ENCODE measurements at regions not wholly inside any gene's neighbourhood (a gene's known extent, or its start where the extent isn't known, plus 50 kb on each side); places are given as distances from the start of the nearest gene placed in this dataset.

DNA sequence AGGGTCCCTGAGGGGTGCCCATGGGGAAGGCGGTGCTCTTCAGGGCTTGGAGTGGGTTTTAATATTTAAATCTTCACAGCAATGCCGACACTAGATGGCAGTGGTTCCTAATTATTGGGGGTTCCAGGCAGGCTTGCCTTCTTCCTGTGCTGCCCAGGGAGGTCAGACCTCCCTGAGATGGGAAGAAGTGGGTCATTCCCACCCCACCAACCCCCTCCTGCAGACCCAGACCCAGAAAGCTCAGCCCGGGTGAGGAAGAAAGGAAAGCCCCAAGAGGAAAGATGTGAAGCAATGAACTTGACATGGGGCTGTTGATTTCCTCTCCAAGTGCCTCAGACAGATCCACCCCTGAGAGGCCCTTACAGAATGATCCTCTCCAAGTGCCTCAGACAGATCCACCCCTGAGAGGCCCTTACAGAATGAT is 85.1 kb upstream of the LANCL2 start:
- ATAC-seq: peak; percentile 97
- Histone ChIP-seq H3K36me3 (ENCODE audit: insufficient read depth) (no peaks in the 10 kb centered on the region), H3F3A (replicated peaks; ENCODE audit: low read depth) (no peaks in the 10 kb centered on the region), H3K4me3 (no peak overlapping the region), H3K4me1 (ENCODE audit: insufficient read depth) (no peaks in the 10 kb centered on the region), H3K79me2 (replicated peaks; ENCODE audit: insufficient read depth) (no peaks in the 10 kb centered on the region), H3K9me2 (ENCODE audit: insufficient read depth) (no peaks in the 10 kb centered on the region), H3K27ac (ENCODE audit: low read depth) (no peak overlapping the region), H3K4me2 (no peak overlapping the region), H4K20me1 (replicated peaks; ENCODE audit: insufficient read depth) (no peaks in the 10 kb centered on the region), H2AFZ (peak overlapping the region; percentile 83), H3K27me3 (ENCODE audit: insufficient read depth) (no peaks in the 10 kb centered on the region)
- Mint-ChIP-seq H3K36me3 (ENCODE audit: low read depth) (no peaks in the 10 kb centered on the region), H3K27me3 (ENCODE audit: insufficient read depth, low read depth, poor library complexity) (peaks cover 11% of the 10 kb centered on the region), H3K4me3 (no peak overlapping the region), H3K9me3 (no peaks in the 10 kb centered on the region; the same call in 2 of the 3 replicates), H3K4me1 (no peaks in the 10 kb centered on the region; the same call in 1 of the 3 replicates), H3K27ac (no peak overlapping the region; the same call in 1 of the 2 replicates)
- no peak for TF ChIP-seq STAT1 (IDR thresholded peaks at IDR 0.05; ENCODE audit: unreplicated experiment)
- no peak for TF ChIP-seq EZH2phosphoT487 (IDR thresholded peaks at IDR 0.05; ENCODE audit: unreplicated experiment)
- TF ChIP-seq, protein P1, sequence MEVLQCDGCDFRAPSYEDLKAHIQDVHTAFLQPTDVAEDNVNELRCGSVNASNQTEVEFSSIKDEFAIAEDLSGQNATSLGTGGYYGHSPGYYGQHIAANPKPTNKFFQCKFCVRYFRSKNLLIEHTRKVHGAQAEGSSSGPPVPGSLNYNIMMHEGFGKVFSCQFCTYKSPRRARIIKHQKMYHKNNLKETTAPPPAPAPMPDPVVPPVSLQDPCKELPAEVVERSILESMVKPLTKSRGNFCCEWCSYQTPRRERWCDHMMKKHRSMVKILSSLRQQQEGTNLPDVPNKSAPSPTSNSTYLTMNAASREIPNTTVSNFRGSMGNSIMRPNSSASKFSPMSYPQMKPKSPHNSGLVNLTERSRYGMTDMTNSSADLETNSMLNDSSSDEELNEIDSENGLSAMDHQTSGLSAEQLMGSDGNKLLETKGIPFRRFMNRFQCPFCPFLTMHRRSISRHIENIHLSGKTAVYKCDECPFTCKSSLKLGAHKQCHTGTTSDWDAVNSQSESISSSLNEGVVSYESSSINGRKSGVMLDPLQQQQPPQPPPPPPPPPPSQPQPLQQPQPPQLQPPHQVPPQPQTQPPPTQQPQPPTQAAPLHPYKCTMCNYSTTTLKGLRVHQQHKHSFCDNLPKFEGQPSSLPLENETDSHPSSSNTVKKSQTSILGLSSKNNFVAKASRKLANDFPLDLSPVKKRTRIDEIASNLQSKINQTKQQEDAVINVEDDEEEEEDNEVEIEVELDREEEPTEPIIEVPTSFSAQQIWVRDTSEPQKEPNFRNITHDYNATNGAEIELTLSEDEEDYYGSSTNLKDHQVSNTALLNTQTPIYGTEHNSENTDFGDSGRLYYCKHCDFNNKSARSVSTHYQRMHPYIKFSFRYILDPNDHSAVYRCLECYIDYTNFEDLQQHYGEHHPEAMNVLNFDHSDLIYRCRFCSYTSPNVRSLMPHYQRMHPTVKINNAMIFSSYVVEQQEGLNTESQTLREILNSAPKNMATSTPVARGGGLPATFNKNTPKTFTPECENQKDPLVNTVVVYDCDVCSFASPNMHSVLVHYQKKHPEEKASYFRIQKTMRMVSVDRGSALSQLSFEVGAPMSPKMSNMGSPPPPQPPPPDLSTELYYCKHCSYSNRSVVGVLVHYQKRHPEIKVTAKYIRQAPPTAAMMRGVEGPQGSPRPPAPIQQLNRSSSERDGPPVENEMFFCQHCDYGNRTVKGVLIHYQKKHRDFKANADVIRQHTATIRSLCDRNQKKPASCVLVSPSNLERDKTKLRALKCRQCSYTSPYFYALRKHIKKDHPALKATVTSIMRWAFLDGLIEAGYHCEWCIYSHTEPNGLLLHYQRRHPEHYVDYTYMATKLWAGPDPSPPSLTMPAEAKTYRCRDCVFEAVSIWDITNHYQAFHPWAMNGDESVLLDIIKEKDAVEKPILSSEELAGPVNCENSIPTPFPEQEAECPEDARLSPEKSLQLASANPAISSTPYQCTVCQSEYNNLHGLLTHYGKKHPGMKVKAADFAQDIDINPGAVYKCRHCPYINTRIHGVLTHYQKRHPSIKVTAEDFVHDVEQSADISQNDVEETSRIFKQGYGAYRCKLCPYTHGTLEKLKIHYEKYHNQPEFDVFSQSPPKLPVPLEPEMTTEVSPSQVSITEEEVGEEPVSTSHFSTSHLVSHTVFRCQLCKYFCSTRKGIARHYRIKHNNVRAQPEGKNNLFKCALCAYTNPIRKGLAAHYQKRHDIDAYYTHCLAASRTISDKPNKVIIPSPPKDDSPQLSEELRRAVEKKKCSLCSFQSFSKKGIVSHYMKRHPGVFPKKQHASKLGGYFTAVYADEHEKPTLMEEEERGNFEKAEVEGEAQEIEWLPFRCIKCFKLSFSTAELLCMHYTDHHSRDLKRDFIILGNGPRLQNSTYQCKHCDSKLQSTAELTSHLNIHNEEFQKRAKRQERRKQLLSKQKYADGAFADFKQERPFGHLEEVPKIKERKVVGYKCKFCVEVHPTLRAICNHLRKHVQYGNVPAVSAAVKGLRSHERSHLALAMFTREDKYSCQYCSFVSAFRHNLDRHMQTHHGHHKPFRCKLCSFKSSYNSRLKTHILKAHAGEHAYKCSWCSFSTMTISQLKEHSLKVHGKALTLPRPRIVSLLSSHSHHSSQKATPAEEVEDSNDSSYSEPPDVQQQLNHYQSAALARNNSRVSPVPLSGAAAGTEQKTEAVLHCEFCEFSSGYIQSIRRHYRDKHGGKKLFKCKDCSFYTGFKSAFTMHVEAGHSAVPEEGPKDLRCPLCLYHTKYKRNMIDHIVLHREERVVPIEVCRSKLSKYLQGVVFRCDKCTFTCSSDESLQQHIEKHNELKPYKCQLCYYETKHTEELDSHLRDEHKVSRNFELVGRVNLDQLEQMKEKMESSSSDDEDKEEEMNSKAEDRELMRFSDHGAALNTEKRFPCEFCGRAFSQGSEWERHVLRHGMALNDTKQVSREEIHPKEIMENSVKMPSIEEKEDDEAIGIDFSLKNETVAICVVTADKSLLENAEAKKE (CRISPR knock-in tag; IDR thresholded peaks at IDR 0.05): no peak
- TF ChIP-seq, protein P2, sequence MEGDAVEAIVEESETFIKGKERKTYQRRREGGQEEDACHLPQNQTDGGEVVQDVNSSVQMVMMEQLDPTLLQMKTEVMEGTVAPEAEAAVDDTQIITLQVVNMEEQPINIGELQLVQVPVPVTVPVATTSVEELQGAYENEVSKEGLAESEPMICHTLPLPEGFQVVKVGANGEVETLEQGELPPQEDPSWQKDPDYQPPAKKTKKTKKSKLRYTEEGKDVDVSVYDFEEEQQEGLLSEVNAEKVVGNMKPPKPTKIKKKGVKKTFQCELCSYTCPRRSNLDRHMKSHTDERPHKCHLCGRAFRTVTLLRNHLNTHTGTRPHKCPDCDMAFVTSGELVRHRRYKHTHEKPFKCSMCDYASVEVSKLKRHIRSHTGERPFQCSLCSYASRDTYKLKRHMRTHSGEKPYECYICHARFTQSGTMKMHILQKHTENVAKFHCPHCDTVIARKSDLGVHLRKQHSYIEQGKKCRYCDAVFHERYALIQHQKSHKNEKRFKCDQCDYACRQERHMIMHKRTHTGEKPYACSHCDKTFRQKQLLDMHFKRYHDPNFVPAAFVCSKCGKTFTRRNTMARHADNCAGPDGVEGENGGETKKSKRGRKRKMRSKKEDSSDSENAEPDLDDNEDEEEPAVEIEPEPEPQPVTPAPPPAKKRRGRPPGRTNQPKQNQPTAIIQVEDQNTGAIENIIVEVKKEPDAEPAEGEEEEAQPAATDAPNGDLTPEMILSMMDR (conservative IDR thresholded peaks at IDR 0.05; ENCODE audit: low read depth in 2 of 2): peak; percentile 71 to 84
- peak; percentile 93 for DNase-seq (ENCODE audit: low spot score)
